CD4-positive, alpha-beta T cell treated with Interleukin-10 for 1 hour (primary cell): ENCODE measurements at regions not wholly inside any gene's neighbourhood (a gene's known extent, or its start where the extent isn't known, plus 50 kb on each side); places are given as distances from the start of the nearest gene placed in this dataset.

Experiments
- DNase-seq: peaks from one replicate; pipeline ENCODE4 v3.0.0-alpha.2; 2020

GRCh38 chr11:15780837-15781236 is 575.5 kb downstream of the SOX6 start:
- DNase-seq = no peak

DNA sequence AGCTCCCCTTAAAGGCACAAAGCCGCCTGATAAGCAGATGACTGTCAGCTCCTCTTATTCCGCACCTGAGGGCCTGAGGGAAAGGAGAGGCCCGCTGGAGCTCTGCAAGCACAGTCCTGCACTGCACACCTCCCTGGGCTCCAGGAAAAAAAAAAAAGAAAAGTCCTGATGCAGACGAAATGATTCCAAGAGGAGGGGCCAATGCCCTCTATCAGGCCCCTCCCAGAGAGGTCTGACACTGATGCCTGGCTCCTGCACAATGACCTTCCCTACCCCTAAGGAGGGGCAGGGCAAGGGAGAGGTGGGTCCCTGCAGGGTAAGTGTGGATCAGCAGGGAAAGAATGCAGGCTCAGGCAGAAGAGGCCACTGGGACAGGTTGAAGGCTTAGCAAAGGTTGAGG is 572.7 kb downstream of the SOX6 start:
- no peak for DNase-seq

GRCh38 chr11:15793043-15793996 is 563.0 kb downstream of the SOX6 start:
- DNase-seq = no peak

GRCh38 chr11:15794361-15795150 is 561.8 kb downstream of the SOX6 start:
- DNase-seq = no peak

- no peak for DNase-seq
Measured at GRCh38 chr11:15795378-15795777, 561.0 kb downstream of the SOX6 start.

DNA sequence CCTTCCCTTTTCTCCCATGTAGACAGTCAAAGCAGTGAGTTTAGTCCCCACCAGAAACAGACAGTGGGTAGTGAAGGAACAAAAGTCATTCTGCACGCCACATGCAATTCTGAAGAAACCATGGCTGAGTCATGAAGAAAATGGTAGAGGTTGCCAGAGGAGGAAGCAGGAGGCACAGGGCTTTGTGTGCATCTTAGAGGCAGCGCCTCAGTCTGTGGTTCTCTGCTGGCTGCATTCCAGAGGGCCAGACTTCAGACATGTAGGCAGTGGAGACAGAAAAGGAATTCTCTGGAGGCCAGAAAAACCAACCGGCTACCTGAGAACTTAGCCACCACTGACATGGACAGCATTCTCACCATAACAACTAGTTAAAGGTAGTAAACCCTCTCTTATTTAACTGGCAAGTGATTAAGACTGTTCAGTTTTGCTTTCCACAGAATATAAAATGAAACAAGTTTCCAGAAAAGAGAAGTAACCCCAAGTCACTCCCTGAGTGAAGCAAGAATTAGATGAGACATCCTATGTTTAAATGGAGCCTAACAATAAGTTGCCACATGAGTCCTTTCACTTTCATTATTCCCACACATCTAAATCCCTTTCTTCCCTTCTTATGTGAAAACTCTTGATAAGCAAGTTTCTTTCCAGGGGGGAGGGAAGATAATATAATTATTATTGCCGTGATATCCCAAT is 556.1 kb downstream of the SOX6 start:
- DNase-seq = no peak

DNA sequence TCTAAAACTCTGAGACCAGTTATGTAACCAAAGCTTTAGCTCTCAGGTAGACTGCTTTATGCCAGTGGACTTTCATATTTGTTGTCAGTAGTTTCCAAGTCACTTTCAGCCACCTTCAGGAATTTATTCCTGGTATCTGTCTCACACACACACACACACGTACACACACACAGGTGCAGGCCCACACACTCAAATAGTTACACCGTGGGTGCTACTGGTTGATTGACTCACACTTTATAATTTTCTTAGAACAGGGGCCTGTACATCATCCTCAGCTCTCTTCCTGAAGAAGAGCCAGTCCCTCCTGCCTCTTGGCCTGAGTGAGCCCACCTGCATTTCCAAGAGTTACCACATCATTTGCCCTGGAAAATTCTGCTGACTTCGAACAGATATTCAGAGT is 555.2 kb downstream of the SOX6 start:
- DNase-seq = no peak

DNA sequence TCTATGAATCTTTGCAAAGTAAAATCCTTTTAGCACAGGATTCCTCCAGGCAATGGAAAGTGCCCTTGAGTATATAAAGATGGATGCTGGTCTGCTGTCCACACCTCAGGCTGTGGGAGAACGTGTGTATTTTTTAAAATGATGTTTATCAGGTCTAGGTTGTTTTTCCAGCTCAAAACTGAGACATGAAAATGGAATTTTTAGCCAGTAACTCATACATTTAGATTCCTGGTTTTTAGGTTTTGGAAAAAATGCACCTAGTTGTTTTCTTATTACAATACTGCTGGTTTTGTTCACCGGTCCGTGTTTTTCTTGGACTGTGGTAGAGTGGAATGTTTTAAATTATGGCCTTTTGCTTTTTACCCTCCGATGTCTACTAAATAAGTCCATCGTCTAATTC is 554.7 kb downstream of the SOX6 start:
- DNase-seq = no peak

DNA sequence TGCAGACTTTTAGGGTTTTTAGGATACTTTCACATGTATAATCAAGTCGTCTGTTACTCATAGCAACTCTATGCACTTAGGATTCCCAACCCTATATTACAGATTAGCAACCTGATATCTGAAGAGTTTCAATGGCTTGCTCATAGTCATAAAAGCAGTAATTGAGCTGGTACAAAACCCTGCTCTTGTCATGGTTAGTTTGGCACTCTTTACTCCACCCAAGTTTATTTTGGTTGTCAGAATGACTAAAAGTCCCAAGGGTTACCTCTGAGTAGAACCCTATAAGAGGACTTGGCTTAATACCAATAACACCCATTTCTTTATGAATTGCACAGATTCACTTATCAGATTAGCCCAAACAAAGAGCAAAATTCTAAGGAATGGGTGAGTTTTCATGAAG is 550.6 kb downstream of the SOX6 start:
- DNase-seq = no peak

DNA sequence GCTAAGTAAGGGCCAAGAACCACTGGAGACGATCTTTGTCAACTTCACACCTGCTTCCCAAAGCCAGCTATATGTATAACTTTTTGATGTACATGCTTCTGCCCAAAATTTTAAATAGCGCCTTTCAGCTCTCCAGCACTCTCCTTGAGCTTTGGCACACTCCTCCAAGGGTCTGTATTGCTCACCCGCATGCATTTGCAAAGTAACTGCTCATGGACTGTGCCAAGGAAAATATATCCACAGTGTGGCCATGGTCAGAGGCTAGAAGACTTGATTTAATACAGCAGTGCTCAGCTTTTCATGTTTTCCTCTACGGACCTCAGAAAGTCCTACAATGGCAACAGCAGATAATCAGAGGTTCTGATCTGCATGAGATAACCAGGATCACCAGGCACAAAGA is 550.1 kb downstream of the SOX6 start:
- no peak for DNase-seq

DNA sequence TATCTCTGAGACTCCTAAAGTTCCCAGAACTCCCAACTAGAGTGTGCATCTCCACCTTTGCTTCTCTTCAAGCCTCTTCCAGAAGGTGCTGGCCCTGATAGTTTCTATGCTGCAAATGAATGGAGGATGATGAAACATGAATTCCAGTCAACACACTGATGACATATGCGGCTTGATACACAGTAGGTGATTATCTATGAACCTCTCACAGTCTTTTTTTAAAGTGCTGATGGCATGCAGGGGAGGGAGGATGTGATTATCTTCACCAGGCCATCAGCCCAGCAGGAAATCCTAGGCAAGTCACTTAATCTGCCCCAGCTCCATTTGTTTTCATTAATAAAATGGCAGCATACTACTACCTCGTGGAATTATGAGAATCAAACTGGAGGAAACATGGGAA is 548.5 kb downstream of the SOX6 start:
- no peak for DNase-seq

DNA sequence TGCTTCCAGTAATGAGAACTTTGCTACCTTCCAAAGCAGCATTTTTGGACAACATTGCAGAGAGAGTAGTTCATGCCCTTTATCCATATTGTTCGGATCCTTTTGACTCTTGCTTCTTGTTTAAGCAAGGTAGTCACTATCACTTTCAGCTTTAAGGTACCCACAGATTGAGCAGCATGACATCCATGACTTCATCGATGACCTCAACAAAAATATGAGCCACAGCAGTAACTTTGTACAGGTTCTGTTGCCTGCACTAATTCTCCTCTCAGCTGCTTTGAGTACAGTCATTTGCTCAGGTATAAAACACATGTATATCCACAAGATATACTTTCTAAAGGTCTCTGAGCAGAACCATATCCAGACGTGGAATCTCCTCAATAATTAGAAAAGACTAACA is 546.3 kb downstream of the SOX6 start:
- no peak for DNase-seq

GRCh38 chr11:15810525-15810924 is 545.8 kb downstream of the SOX6 start:
- DNase-seq = no peak

DNA sequence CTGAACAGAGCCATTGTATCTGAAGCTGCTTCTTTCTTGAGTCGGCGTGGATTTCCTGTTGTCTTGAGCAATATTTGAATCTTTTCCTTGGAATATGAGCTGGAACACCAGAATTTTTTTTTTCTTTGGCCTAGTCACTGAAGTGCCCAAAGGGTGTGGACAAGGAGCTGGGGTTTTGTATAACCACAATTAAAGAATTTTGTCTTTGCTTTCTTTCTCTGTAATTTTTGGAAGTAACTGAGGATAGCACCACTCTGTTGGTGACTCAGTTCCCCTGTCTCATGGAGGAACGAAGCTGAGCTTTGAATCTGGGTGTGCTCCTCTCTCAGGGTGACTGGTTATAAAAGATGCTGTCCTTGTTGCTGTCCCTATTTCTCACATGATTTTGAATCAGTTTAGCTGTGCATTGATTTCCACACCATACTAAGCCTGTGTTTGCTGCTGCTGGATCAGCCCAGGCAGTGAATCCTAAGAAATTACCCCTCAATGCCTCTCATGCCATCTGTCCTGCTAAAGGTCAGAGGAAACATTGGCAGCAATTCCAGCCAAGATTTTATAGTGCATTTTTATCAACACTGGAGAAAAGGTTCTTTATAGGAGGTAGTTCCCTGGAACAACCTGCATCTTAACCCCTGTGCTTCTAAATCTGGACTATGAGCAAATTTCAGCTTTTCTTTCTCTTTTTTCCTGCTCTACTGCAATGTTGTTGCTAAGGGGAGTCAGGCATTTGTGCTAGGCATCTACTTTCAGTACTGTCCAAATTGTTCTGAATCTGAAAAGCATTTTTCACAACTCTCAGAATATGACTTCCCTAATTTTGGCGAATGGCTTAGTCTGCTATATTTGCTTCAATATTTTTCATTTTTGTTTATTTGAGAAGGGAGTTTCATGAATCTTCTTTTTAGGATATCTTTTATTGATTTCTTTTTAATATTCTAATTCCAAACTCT is 540.8 kb downstream of the SOX6 start:
- no peak for DNase-seq

GRCh38 chr11:15816260-15816871 is 540.0 kb downstream of the SOX6 start:
- no peak for DNase-seq

DNA sequence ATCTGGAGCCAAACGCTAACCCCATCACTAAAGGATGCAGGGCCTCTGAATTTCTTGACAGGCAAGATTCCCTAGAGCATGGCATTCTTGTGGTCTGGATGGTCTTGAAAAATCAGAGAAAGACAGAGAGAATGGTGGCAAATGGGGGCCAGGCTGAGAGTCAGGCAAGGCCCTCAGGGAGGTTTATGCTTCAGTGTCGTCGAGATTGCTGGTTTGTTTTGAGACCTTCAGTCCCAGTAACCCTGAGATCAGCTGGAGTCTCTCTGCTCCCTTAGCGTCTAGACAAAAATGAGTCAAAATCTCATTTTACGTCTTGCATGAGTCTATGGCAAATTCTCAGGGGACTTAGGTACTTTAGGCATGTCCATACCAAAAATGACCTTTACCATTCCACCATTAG is 539.3 kb downstream of the SOX6 start:
- no peak for DNase-seq

DNA sequence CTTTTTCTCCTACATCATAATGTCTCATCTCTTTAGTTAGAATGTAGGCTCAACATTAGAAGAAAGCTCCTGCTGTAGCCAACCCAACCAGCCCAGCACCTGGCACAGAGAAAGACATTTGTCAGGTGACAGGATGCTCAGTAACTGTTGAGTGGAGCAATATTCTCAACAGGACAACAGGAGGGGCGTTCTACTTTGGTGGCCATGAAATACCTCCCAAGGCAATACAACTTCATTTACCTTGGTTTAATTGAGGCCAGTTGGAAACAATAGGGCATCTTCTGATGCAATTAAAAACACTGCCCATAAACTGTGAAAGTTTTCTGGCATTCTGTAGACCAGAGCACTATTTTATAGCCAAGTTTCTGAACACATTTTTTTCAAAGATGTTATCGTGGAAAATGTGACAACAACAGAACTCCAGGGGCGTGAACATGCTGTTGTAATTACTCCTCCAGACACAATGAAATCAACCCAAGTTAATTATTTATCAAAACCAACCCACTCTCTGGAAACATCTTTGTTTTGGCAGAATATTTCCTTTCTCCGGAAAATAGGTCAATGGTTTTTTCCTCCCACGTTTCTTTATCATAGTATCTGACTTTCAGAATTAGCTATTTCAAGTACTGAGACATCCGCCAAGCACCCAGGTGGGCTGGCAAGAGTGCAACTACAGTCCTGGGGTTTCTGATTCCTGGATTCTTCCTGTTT is 538.1 kb downstream of the SOX6 start:
- no peak for DNase-seq

- DNase-seq = peak; percentile 10
Measured at GRCh38 chr11:15819679-15820286, 536.6 kb downstream of the SOX6 start.

GRCh38 chr11:15821451-15821850 is 534.9 kb downstream of the SOX6 start:
- DNase-seq = no peak

DNA sequence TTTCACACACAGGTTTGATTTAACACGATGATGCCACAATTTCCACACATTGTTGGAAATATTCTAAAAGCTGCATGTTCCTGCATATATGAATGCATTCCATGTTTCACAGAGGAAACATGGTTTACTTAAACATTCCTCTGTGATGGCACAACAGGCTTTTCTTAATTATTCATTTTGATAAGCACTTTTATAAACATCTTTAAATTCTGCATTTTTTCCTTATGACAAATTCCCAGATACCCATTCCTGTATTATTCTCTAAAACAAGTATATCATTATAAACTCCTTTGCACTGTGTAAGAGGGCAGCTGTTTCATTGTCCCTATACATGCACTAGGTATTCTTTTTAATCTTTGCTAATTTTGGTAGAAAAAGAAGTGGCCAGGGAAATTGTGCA is 532.3 kb downstream of the SOX6 start:
- DNase-seq = no peak
